Esophagus muscularis mucosa (tissue), 4 donors: ENCODE measurements at regions not wholly inside any gene's neighbourhood (a gene's known extent, or its start where the extent isn't known, plus 50 kb on each side); places are given as distances from the start of the nearest gene placed in this dataset.

Experiments
- CTCF ChIP-seq, 3 experiments: fragments of 200-600 bp in 2 of 3; fragments of 450-650 bp in 1 of 3; sonication (generic) in 2 of 3; IDR thresholded peaks; one replicate each; pipeline ENCODE4 v1.5.1; 2017 to 2019; ENCODE audit warnings: antibody characterized with exemption in 3 of 3, mild to moderate bottlenecking in 2 of 3, moderate library complexity in 1 of 3
- EP300 ChIP-seq: sonication (generic); formaldehyde crosslinking; IDR thresholded peaks from one replicate; pipeline ENCODE4 v1.6.1; 2017; ENCODE audit warnings: antibody characterized with exemption
- POLR2A ChIP-seq: fragments of 450-650 bp; IDR thresholded peaks from one replicate; pipeline ENCODE4 v1.6.1; 2017; ENCODE audit warnings: antibody characterized with exemption, moderate library complexity, mild to moderate bottlenecking, low read depth

DNA sequence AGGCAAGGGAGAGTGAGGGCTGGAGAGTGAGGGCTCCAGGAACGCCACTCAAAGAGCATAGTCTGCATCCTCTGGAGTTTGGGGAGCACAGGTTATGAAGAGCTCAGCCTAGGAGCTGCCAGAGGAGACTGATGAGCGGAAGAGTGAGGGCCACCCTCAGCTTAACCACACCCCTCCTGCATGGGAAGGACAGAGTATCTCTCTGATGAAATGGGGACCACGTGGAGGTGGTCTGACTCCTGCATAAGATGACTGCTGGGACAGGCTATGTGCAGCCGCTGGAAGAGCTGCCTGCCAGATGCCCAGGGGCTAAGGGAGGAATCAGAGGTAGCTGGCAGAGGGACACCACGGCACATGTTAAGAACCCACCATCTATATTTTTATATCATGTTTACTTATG is 162.9 kb upstream of the POU2AF2 start:
- TF ChIP-seq CTCF (IDR thresholded peaks at IDR 0.05) (no peak), EP300 (no peak), POLR2A (no peak)
